OCI-LY7 (cell line): ENCODE measurements at regions not wholly inside any gene's neighbourhood (a gene's known extent, or its start where the extent isn't known, plus 50 kb on each side); places are given as distances from the start of the nearest gene placed in this dataset.

Source experiments
- BruUV-seq: library from RNA; stranded (reverse); fragments of 400-500 nt; replicated peaks from 2 replicates; lab custom pipeline; 2021; lab: Mats Ljungman, UMichigan
- CTCF ChIA-PET: fragments of 300-600 bp; sonication (Branson Sonifier 250); formaldehyde crosslinking; loops from one replicate; lab custom pipeline; 2022; ENCODE audit warnings: antibody characterized with exemption; ENCODE audit not compliant: unreplicated experiment; lab: Charles Lee
- POLR2A ChIA-PET: fragments of 300-600 bp; sonication (Branson Sonifier 250); formaldehyde crosslinking; loops from one replicate; lab custom pipeline; 2022; ENCODE audit warnings: antibody characterized with exemption; lab: Charles Lee
- DNase-seq: peaks from one replicate; pipeline ENCODE4 v3.0.0-alpha.2; 2015; ENCODE audit warnings: low spot score
- H2AFZ ChIP-seq: fragments of 200-600 bp; sonication (generic), shearing (Covaris generic); 2 replicates; pipeline ENCODE4 v1.6.1; 2014; ENCODE audit warnings: mild to moderate bottlenecking, antibody characterized with exemption, low read length, moderate library complexity
- H3K27ac ChIP-seq: fragments of 200-600 bp; sonication (generic); 2 replicates; pipeline ENCODE4 v1.5.1; 2014; ENCODE audit warnings: mixed run types, low read depth, mild to moderate bottlenecking, moderate library complexity, low read length, inconsistent platforms; ENCODE audit not compliant: poor library complexity, severe bottlenecking
- H3K36me3 ChIP-seq: fragments of 200-600 bp; sonication (generic); 2 replicates; pipeline ENCODE4 v1.6.1; 2014; ENCODE audit warnings: mild to moderate bottlenecking, antibody characterized with exemption, low read length, moderate library complexity, mixed read lengths; ENCODE audit not compliant: insufficient read depth
- H3K4me1 ChIP-seq: fragments of 200-600 bp; sonication (generic); 2 replicates; pipeline ENCODE4 v1.5.1; 2014; ENCODE audit warnings: mild to moderate bottlenecking, low read length; ENCODE audit not compliant: insufficient read depth, poor library complexity, severe bottlenecking
- H3K4me2 ChIP-seq: fragments of 200-600 bp; sonication (generic); 2 replicates; pipeline ENCODE4 v1.6.1; 2014; ENCODE audit warnings: mild to moderate bottlenecking, low read length
- H3K4me3 ChIP-seq: fragments of 200-600 bp; sonication (generic); 2 replicates; pipeline ENCODE4 v1.5.1; 2014; ENCODE audit warnings: mild to moderate bottlenecking, low read depth, low read length; ENCODE audit not compliant: poor library complexity, severe bottlenecking
- H3K79me2 ChIP-seq: fragments of 200-600 bp; sonication (generic); 2 replicates; pipeline ENCODE4 v1.6.1; 2016; ENCODE audit warnings: low read depth, mild to moderate bottlenecking, low read length, moderate library complexity, mixed read lengths; ENCODE audit not compliant: insufficient read depth
- H3K9me2 ChIP-seq: fragments of 200-600 bp; sonication (generic); 2 replicates; pipeline ENCODE4 v1.6.1; 2016; ENCODE audit warnings: mild to moderate bottlenecking, low read length, mixed read lengths; ENCODE audit not compliant: insufficient read depth
- H3K9me3 ChIP-seq: fragments of 200-600 bp; sonication (generic); 2 replicates; pipeline ENCODE4 v1.6.1; 2014; ENCODE audit warnings: mild to moderate bottlenecking, mixed run types, low read length, mixed read lengths
- H4K20me1 ChIP-seq: fragments of 200-600 bp; sonication (generic); 2 replicates; pipeline ENCODE4 v1.6.1; 2014; ENCODE audit warnings: mild to moderate bottlenecking, antibody characterized with exemption, low read length, moderate library complexity, mixed read lengths; ENCODE audit not compliant: insufficient read depth
- EZH2phosphoT487 ChIP-seq: fragments of 200-600 bp; sonication (generic); IDR thresholded peaks from 2 replicates; pipeline ENCODE4 v1.6.1; 2018; ENCODE audit warnings: low read depth, borderline replicate concordance, mild to moderate bottlenecking, mixed run types, antibody characterized with exemption, low read length, moderate library complexity, mixed read lengths
- intact Hi-C: fragments of 100-400 bp; cut with micrococcal nuclease; formaldehyde crosslinking; loops from one replicate; pipeline ENCODE4 v1.10.0; 2022; ENCODE audit not compliant: unreplicated experiment
- TF ChIP-seq, protein P1 (sequence below): fragments of 200-600 bp; sonication (generic); conservative IDR thresholded peaks from 2 replicates; pipeline ENCODE4 v1.5.1; 2014; ENCODE audit warnings: mild to moderate bottlenecking, antibody characterized with exemption, low read length, moderate library complexity, mixed read lengths

DNA sequence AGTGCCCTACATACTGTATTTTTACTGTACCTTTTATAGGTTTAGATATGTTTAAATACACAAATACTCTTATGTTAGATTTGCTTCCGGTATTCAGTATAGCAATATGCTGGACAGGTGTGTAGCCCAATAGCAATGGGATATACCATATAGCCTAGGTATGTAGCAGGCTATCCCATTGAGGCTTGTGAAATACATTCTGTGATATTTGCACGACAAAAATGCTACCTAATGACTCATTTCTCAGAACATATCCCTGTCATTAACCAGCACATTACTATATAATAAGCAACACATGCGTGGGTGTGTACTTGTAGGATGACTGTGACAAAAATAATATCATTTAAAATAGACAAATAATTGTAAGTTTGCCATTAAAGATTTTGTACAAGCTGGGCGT lies 208.8 kb downstream of the MRPS30 start:
- BruUV-seq = no TSS peak

DNA sequence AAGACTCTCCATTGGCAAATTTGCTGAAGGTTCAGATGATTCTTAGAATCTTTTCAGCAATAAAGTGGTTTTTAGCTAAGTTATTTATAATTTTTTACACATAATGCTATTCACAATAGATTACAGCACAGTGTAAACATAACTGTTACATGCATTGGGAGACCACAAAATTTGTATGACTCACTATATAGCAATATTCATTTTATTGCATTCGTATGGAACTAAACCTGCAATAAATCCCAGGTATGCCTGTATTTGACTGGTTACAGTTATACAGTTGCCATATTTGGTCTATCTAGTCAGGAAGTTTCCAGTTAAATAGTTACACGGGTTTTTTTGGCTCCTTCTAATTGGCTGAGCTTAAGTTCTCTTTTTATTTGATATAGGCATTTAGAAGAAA lies 220.8 kb downstream of the MRPS30 start:
- POLR2A ChIA-PET = interaction anchor here (0.6 kb wide), 1 partner anchor 28 kb away, joined by 8 read pairs; no protein-coding TSS in a partner anchor
- CTCF ChIA-PET = no interaction called here
- no peaks in the 10 kb centered on the region for H3K9me2 ChIP-seq
- TF ChIP-seq, protein P1, sequence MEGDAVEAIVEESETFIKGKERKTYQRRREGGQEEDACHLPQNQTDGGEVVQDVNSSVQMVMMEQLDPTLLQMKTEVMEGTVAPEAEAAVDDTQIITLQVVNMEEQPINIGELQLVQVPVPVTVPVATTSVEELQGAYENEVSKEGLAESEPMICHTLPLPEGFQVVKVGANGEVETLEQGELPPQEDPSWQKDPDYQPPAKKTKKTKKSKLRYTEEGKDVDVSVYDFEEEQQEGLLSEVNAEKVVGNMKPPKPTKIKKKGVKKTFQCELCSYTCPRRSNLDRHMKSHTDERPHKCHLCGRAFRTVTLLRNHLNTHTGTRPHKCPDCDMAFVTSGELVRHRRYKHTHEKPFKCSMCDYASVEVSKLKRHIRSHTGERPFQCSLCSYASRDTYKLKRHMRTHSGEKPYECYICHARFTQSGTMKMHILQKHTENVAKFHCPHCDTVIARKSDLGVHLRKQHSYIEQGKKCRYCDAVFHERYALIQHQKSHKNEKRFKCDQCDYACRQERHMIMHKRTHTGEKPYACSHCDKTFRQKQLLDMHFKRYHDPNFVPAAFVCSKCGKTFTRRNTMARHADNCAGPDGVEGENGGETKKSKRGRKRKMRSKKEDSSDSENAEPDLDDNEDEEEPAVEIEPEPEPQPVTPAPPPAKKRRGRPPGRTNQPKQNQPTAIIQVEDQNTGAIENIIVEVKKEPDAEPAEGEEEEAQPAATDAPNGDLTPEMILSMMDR = no peak
- no peak for TF ChIP-seq EZH2phosphoT487
- H3K27ac ChIP-seq = no peak overlapping the region
- H2AFZ ChIP-seq = no peak overlapping the region
- no peaks in the 10 kb centered on the region for H3K9me3 ChIP-seq
- H3K4me2 ChIP-seq = no peak overlapping the region
- intact Hi-C loops = no loop called here
- H4K20me1 ChIP-seq = no peaks in the 10 kb centered on the region
- H3K79me2 ChIP-seq = no peaks in the 10 kb centered on the region
- no peaks in the 10 kb centered on the region for H3K4me1 ChIP-seq
- no peak overlapping the region for H3K4me3 ChIP-seq
- no TSS peak for BruUV-seq
- no peaks in the 10 kb centered on the region for H3K36me3 ChIP-seq
- DNase-seq = no peak

More for the DNA sequence above, 208.8 kb downstream of the MRPS30 start:
- H3K4me3 ChIP-seq = no peak overlapping the region
- H3K4me2 ChIP-seq = no peak overlapping the region
- no peaks in the 10 kb centered on the region for H3K4me1 ChIP-seq
- no peaks in the 10 kb centered on the region for H3K9me2 ChIP-seq
- intact Hi-C loops = no loop called here
- CTCF ChIA-PET = no interaction called here
- H3K27ac ChIP-seq = no peak overlapping the region
- TF ChIP-seq EZH2phosphoT487 = no peak
- TF ChIP-seq, protein P1 = no peak
- no peaks in the 10 kb centered on the region for H4K20me1 ChIP-seq
- H3K9me3 ChIP-seq = no peaks in the 10 kb centered on the region
- DNase-seq = no peak
- no peak overlapping the region for H2AFZ ChIP-seq
- POLR2A ChIA-PET = no interaction called here
- H3K36me3 ChIP-seq = no peaks in the 10 kb centered on the region
- no peaks in the 10 kb centered on the region for H3K79me2 ChIP-seq

DNA sequence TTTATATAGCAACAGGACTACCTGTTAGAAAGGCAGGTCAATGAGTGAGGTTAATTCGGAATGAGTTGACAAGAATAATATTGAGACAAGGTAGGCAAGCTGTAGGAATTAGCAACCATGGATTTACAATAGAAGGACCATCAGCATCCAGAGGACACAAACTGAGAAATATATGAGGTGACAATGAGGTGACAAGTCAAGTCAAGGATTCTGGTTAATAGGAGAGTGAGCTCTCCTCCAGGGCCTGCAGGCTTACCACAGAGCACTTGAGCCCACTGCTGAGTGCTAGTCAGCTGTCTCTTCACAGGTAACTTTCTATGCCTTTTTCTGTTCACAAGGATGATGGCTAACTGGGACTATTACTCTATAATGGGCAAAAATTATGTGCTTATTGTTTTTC lies 227.2 kb downstream of the MRPS30 start:
- no peaks in the 10 kb centered on the region for H3K9me2 ChIP-seq
- BruUV-seq = no TSS peak
- H3K4me3 ChIP-seq = no peak overlapping the region
- H3K79me2 ChIP-seq = no peaks in the 10 kb centered on the region
- no peak for DNase-seq
- no peak overlapping the region for H3K4me2 ChIP-seq
- no peaks in the 10 kb centered on the region for H3K9me3 ChIP-seq
- intact Hi-C loops = no loop called here
- ChIA-PET POLR2A (no interaction called here), CTCF (no interaction called here)
- no peaks in the 10 kb centered on the region for H3K4me1 ChIP-seq
- H3K36me3 ChIP-seq = no peaks in the 10 kb centered on the region
- no peak overlapping the region for H2AFZ ChIP-seq
- H4K20me1 ChIP-seq = no peaks in the 10 kb centered on the region
- TF ChIP-seq, protein P1 = no peak
- no peak for TF ChIP-seq EZH2phosphoT487
- H3K27ac ChIP-seq = no peak overlapping the region
